CD8-positive, alpha-beta memory T cell (primary cell): ENCODE measurements at regions not wholly inside any gene's neighbourhood (a gene's known extent, or its start where the extent isn't known, plus 50 kb on each side); places are given as distances from the start of the nearest gene placed in this dataset.
"Not testable (repeated sequence)": the region's sequence is repeated elsewhere in the genome, so short reads cannot be mapped to it uniquely, and the experiment has no call there.

ENCODE experiments used
- CTCF ChIA-PET: fragments of 350-600 bp; sonication (Branson Sonifier 250); formaldehyde crosslinking; loops from one replicate; lab custom pipeline; 2021; ENCODE audit warnings: antibody characterized with exemption; lab: Charles Lee
- POLR2A ChIA-PET: fragments of 350-600 bp; sonication (Branson Sonifier 250); formaldehyde crosslinking; loops from one replicate; lab custom pipeline; 2021; ENCODE audit warnings: antibody characterized with exemption; lab: Charles Lee
- DNase-seq, 5 donors: peaks; one replicate each; pipeline versions ENCODE4 v3.0.0 to v3.0.0-alpha.2; 2020 to 2022; ENCODE audit warnings: mixed read lengths in 1 of 5
- H3K27ac ChIP-seq: one replicate; pipeline ENCODE4 v1.7.0; 2013; ENCODE audit warnings: low read depth, mild to moderate bottlenecking, low read length, moderate library complexity
- H3K27me3 ChIP-seq: 2 replicates; pipeline ENCODE4 v1.7.0; 2013; ENCODE audit warnings: low read length, mild to moderate bottlenecking; ENCODE audit not compliant: insufficient read depth, poor library complexity, severe bottlenecking
- H3K36me3 ChIP-seq: 2 replicates; pipeline ENCODE4 v1.7.0; 2013; ENCODE audit warnings: mild to moderate bottlenecking, low read length, moderate library complexity; ENCODE audit not compliant: insufficient read depth
- H3K4me1 ChIP-seq: 2 replicates; pipeline ENCODE4 v1.7.0; 2013; ENCODE audit warnings: mild to moderate bottlenecking, low read length, moderate library complexity; ENCODE audit not compliant: insufficient read depth
- H3K4me3 ChIP-seq: 2 replicates; pipeline ENCODE4 v1.7.0; 2013; ENCODE audit warnings: mild to moderate bottlenecking, low read length
- H3K9me3 ChIP-seq: 2 replicates; pipeline ENCODE4 v1.7.0; 2013; ENCODE audit warnings: mild to moderate bottlenecking, low read length
- H3K27ac Mint-ChIP-seq, 8 donors: one replicate each; pipeline ENCODE4 v1.8.0; 2020 to 2021; ENCODE audit warnings: mixed read lengths in 8 of 8, mild to moderate bottlenecking in 6 of 8, inconsistent platforms in 3 of 8, moderate library complexity in 3 of 8
- H3K27me3 Mint-ChIP-seq, 2 donors: one replicate each; pipeline ENCODE4 v1.8.0; 2020 to 2021; ENCODE audit warnings: mixed read lengths in 2 of 2, mild to moderate bottlenecking in 1 of 2, moderate library complexity in 1 of 2
- H3K36me3 Mint-ChIP-seq, 3 donors: one replicate each; pipeline ENCODE4 v1.8.0; 2020 to 2021; ENCODE audit warnings: mixed read lengths in 3 of 3, inconsistent platforms in 1 of 3, mild to moderate bottlenecking in 1 of 3
- H3K4me1 Mint-ChIP-seq, 3 donors: one replicate each; pipeline ENCODE4 v1.8.0; 2020 to 2021; ENCODE audit warnings: mixed read lengths in 3 of 3, inconsistent platforms in 1 of 3, mild to moderate bottlenecking in 1 of 3
- H3K4me3 Mint-ChIP-seq, 7 donors: one replicate each; pipeline ENCODE4 v1.8.0; 2020 to 2021; ENCODE audit warnings: mixed read lengths in 7 of 7, mild to moderate bottlenecking in 6 of 7, moderate library complexity in 4 of 7, inconsistent platforms in 2 of 7
- H3K9me3 Mint-ChIP-seq, 5 donors: one replicate each; pipeline ENCODE4 v1.8.0; 2020 to 2022; ENCODE audit warnings: mixed read lengths in 5 of 5, mild to moderate bottlenecking in 3 of 5, moderate library complexity in 2 of 5, inconsistent platforms in 1 of 5

- H3K27ac ChIP-seq, result no peak overlapping the region
- CTCF ChIA-PET, result no interaction called here
- Mint-ChIP-seq H3K36me3 (no peaks in the 10 kb centered on the region), H3K27me3 (peaks cover 0 to 1% of the 10 kb centered on the region in 2 donors), H3K9me3 (peaks cover 0 to 13% (median 10%) of the 10 kb centered on the region in 5 donors), H3K4me1 (no peaks in the 10 kb centered on the region), H3K4me3 (no peak overlapping the region), H3K27ac (no peak overlapping the region)
- POLR2A ChIA-PET, result no interaction called here
- H3K9me3 ChIP-seq, result no peaks in the 10 kb centered on the region
- H3K27me3 ChIP-seq, result no peaks in the 10 kb centered on the region
- DNase-seq, result no peak
- H3K4me3 ChIP-seq, result no peak overlapping the region
- H3K4me1 ChIP-seq, result no peaks in the 10 kb centered on the region
- H3K36me3 ChIP-seq, result no peaks in the 10 kb centered on the region
Measured at GRCh38 chr7:57638666-57639065, 188.7 kb downstream of the ZNF716 start.

GRCh38 chr7:57641521-57642067 lies 191.6 kb downstream of the ZNF716 start:
- ChIA-PET CTCF (no interaction called here), POLR2A (no interaction called here)
- Histone ChIP-seq H3K4me3 (no peak overlapping the region), H3K27me3 (no peaks in the 10 kb centered on the region), H3K9me3 (no peaks in the 10 kb centered on the region), H3K36me3 (no peaks in the 10 kb centered on the region), H3K4me1 (no peaks in the 10 kb centered on the region), H3K27ac (no peak overlapping the region)
- Mint-ChIP-seq H3K9me3 (peaks cover 0 to 21% (median 14%) of the 10 kb centered on the region in 5 donors), H3K36me3 (no peaks in the 10 kb centered on the region), H3K27ac (no peak overlapping the region), H3K27me3 (peaks cover 0 to 1% of the 10 kb centered on the region in 2 donors), H3K4me1 (no peaks in the 10 kb centered on the region), H3K4me3 (no peak overlapping the region)
- DNase-seq, result no peak

GRCh38 chr7:57642730-57643129 lies 192.8 kb downstream of the ZNF716 start:
- no peaks in the 10 kb centered on the region for H3K4me1 Mint-ChIP-seq
- H3K36me3 Mint-ChIP-seq, result no peaks in the 10 kb centered on the region
- H3K9me3 Mint-ChIP-seq, result peaks cover 0 to 25% (median 13%) of the 10 kb centered on the region in 5 donors
- Histone ChIP-seq H3K36me3 (no peaks in the 10 kb centered on the region), H3K4me3 (no peak overlapping the region), H3K27me3 (no peaks in the 10 kb centered on the region), H3K9me3 (no peaks in the 10 kb centered on the region), H3K27ac (no peak overlapping the region), H3K4me1 (no peaks in the 10 kb centered on the region)
- H3K4me3 Mint-ChIP-seq, result no peak overlapping the region
- no peak for DNase-seq
- POLR2A ChIA-PET, result no interaction called here
- CTCF ChIA-PET, result no interaction called here
- no peak overlapping the region for H3K27ac Mint-ChIP-seq
- peaks cover 0 to 1% of the 10 kb centered on the region in 2 donors for H3K27me3 Mint-ChIP-seq

- no peaks in the 10 kb centered on the region for H3K27me3 Mint-ChIP-seq
- H3K9me3 Mint-ChIP-seq, result peaks cover 4 to 43% (median 26%) of the 10 kb centered on the region in 5 donors
- H3K4me3 ChIP-seq, result no peak overlapping the region
- ChIA-PET POLR2A (no interaction called here), CTCF (no interaction called here)
- no peaks in the 10 kb centered on the region for H3K36me3 ChIP-seq
- H3K36me3 Mint-ChIP-seq, result peaks cover 0 to 8% (median 0%) of the 10 kb centered on the region in 3 donors
- no peak overlapping the region for H3K27ac ChIP-seq
- H3K4me1 Mint-ChIP-seq, result no peaks in the 10 kb centered on the region
- H3K4me3 Mint-ChIP-seq, result no peak overlapping the region
- H3K9me3 ChIP-seq, result no peaks in the 10 kb centered on the region
- H3K4me1 ChIP-seq, result no peaks in the 10 kb centered on the region
- no peak overlapping the region for H3K27ac Mint-ChIP-seq
- no peak for DNase-seq
- H3K27me3 ChIP-seq, result no peaks in the 10 kb centered on the region
Measured at GRCh38 chr7:57646219-57646900, 196.4 kb downstream of the ZNF716 start.

GRCh38 chr7:57646901-57647246 lies 196.9 kb downstream of the ZNF716 start:
- ChIA-PET CTCF (no interaction called here), POLR2A (no interaction called here)
- H3K4me3 ChIP-seq, result no peak overlapping the region
- Mint-ChIP-seq H3K4me3 (no peak overlapping the region), H3K27me3 (no peaks in the 10 kb centered on the region), H3K27ac (no peak overlapping the region), H3K4me1 (no peaks in the 10 kb centered on the region), H3K9me3 (peaks cover 4 to 45% (median 25%) of the 10 kb centered on the region in 5 donors), H3K36me3 (peaks cover 0 to 8% (median 0%) of the 10 kb centered on the region in 3 donors)
- no peaks in the 10 kb centered on the region for H3K4me1 ChIP-seq
- no peaks in the 10 kb centered on the region for H3K9me3 ChIP-seq
- no peak for DNase-seq
- no peaks in the 10 kb centered on the region for H3K27me3 ChIP-seq
- H3K27ac ChIP-seq, result no peak overlapping the region
- no peaks in the 10 kb centered on the region for H3K36me3 ChIP-seq

- H3K9me3 ChIP-seq, CTCF ChIA-PET, H3K27me3 Mint-ChIP-seq: not testable (repeated sequence)
Measured at GRCh38 chr7:57650401-57650800, 200.4 kb downstream of the ZNF716 start.

GRCh38 chr7:57651006-57651405 lies 201.0 kb downstream of the ZNF716 start:
- no peaks in the 10 kb centered on the region for H3K27me3 ChIP-seq
- Mint-ChIP-seq H3K9me3 (peaks cover 4 to 58% (median 34%) of the 10 kb centered on the region in 5 donors), H3K4me1 (no peaks in the 10 kb centered on the region), H3K4me3 (no peak overlapping the region), H3K27me3 (no peaks in the 10 kb centered on the region), H3K27ac (no peak overlapping the region), H3K36me3 (peaks cover 0 to 8% (median 2%) of the 10 kb centered on the region in 3 donors)
- ChIA-PET CTCF (no interaction called here), POLR2A (no interaction called here)
- no peaks in the 10 kb centered on the region for H3K9me3 ChIP-seq
- no peak overlapping the region for H3K27ac ChIP-seq
- no peak overlapping the region for H3K4me3 ChIP-seq
- no peak for DNase-seq
- no peaks in the 10 kb centered on the region for H3K36me3 ChIP-seq
- H3K4me1 ChIP-seq, result no peaks in the 10 kb centered on the region

More at GRCh38 chr7:57650401-57650800, 200.4 kb downstream of the ZNF716 start:
- DNase-seq, H3K4me1 Mint-ChIP-seq, H3K4me3 Mint-ChIP-seq, H3K36me3 ChIP-seq, H3K27ac Mint-ChIP-seq, H3K27ac ChIP-seq, H3K4me3 ChIP-seq, POLR2A ChIA-PET, H3K36me3 Mint-ChIP-seq, H3K4me1 ChIP-seq, H3K27me3 ChIP-seq: not testable (repeated sequence)
- peaks cover 4 to 62% (median 37%) of the 10 kb centered on the region in 5 donors for H3K9me3 Mint-ChIP-seq

GRCh38 chr7:57651611-57652010 lies 201.6 kb downstream of the ZNF716 start:
- H3K27ac ChIP-seq, H3K9me3 ChIP-seq, H3K27me3 Mint-ChIP-seq, H3K27ac Mint-ChIP-seq, H3K4me3 ChIP-seq, H3K4me1 Mint-ChIP-seq, DNase-seq, H3K36me3 ChIP-seq, POLR2A ChIA-PET, H3K36me3 Mint-ChIP-seq, H3K27me3 ChIP-seq, H3K4me1 ChIP-seq, CTCF ChIA-PET, H3K4me3 Mint-ChIP-seq: not testable (repeated sequence)
- peaks cover 4 to 55% (median 34%) of the 10 kb centered on the region in 5 donors for H3K9me3 Mint-ChIP-seq
